Liver (tissue), 3 donors: ENCODE measurements at regions not wholly inside any gene's neighbourhood (a gene's known extent, or its start where the extent isn't known, plus 50 kb on each side); places are given as distances from the start of the nearest gene placed in this dataset.

Experiments
- ATF3 ChIP-seq: IDR thresholded peaks from 2 replicates; pipeline ENCODE4 v1.6.1; 2016; ENCODE audit warnings: antibody characterized with exemption
- EGR1 ChIP-seq, 2 donors: IDR thresholded peaks; 2 replicates each; pipeline ENCODE4 v1.6.1; 2016 to 2018; ENCODE audit warnings: antibody characterized with exemption in 2 of 2, low read depth in 2 of 2
- FOXA1 ChIP-seq: IDR thresholded peaks from 2 replicates; pipeline ENCODE4 v1.6.1; 2016; ENCODE audit warnings: antibody characterized with exemption
- GABPA ChIP-seq, 2 donors: IDR thresholded peaks in 1 of 2; conservative IDR thresholded peaks in 1 of 2; 2 replicates each; pipeline ENCODE4 v1.6.1; 2016; ENCODE audit warnings: antibody characterized with exemption in 2 of 2, mild to moderate bottlenecking in 1 of 2, moderate library complexity in 1 of 2
- MAX ChIP-seq: IDR thresholded peaks from 2 replicates; pipeline ENCODE4 v1.6.1; 2016; ENCODE audit warnings: antibody characterized with exemption
- RAD21 ChIP-seq, 2 donors: IDR thresholded peaks; 2 replicates each; pipeline ENCODE4 v1.6.1; 2016; ENCODE audit warnings: antibody characterized with exemption in 2 of 2, mild to moderate bottlenecking in 2 of 2
- REST ChIP-seq: IDR thresholded peaks from 2 replicates; pipeline ENCODE4 v1.6.1; 2016; ENCODE audit warnings: antibody characterized with exemption, mild to moderate bottlenecking
- SP1 ChIP-seq: IDR thresholded peaks from 2 replicates; pipeline ENCODE4 v1.6.1; 2018; ENCODE audit warnings: antibody characterized with exemption, mild to moderate bottlenecking
- TAF1 ChIP-seq: conservative IDR thresholded peaks from 2 replicates; pipeline ENCODE4 v1.6.1; 2016; ENCODE audit warnings: antibody characterized with exemption, mild to moderate bottlenecking
- YY1 ChIP-seq: IDR thresholded peaks from 2 replicates; pipeline ENCODE4 v1.6.1; 2016; ENCODE audit warnings: antibody characterized with exemption, mild to moderate bottlenecking
- ZBTB33 ChIP-seq: IDR thresholded peaks from 2 replicates; pipeline ENCODE4 v1.6.1; 2016; ENCODE audit warnings: antibody characterized with exemption
- TF ChIP-seq, protein P1 (sequence below): fragments of 150-350 bp; IDR thresholded peaks from 2 replicates; pipeline ENCODE4 v1.5.1; 2017; ENCODE audit warnings: improper control_type of control experiment, low read depth, low read length; ENCODE audit not compliant: missing input control
- donor health status: healthy.
- donor health status: healthy.

DNA sequence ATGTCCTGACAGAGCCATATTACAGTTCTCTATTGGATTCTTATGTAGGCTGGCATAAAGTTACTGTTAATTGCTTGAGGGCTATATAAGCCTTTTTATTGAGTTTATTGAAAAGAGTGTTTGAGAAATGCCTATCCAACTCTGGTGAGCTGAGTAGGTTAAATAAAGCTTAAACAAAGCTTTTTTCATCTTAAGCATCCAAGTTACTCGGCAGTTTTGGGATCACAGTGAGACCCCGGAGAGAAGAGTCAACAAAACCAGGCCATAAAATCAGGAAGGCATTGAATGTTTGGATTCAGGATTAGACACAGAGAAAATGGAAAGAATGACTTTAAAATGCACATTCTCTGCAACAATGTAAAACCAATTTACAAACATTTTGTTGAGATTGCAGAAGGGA lies 588.5 kb downstream of the DACH1 start:
- no peak for TF ChIP-seq RAD21 (IDR thresholded peaks at IDR 0.05)
- no peak for TF ChIP-seq YY1
- TF ChIP-seq, protein P1, sequence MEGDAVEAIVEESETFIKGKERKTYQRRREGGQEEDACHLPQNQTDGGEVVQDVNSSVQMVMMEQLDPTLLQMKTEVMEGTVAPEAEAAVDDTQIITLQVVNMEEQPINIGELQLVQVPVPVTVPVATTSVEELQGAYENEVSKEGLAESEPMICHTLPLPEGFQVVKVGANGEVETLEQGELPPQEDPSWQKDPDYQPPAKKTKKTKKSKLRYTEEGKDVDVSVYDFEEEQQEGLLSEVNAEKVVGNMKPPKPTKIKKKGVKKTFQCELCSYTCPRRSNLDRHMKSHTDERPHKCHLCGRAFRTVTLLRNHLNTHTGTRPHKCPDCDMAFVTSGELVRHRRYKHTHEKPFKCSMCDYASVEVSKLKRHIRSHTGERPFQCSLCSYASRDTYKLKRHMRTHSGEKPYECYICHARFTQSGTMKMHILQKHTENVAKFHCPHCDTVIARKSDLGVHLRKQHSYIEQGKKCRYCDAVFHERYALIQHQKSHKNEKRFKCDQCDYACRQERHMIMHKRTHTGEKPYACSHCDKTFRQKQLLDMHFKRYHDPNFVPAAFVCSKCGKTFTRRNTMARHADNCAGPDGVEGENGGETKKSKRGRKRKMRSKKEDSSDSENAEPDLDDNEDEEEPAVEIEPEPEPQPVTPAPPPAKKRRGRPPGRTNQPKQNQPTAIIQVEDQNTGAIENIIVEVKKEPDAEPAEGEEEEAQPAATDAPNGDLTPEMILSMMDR, result no peak
- no peak for TF ChIP-seq TAF1
- TF ChIP-seq ATF3, result no peak
- TF ChIP-seq MAX, result no peak
- TF ChIP-seq REST, result no peak
- no peak for TF ChIP-seq SP1
- TF ChIP-seq FOXA1, result no peak
- TF ChIP-seq ZBTB33, result no peak
- TF ChIP-seq EGR1 (IDR thresholded peaks at IDR 0.05; ENCODE audit: low read depth in 2 of 2), result no peak
- no peak for TF ChIP-seq GABPA (IDR thresholded peaks at IDR 0.05 in 1 of 2, conservative IDR thresholded peaks at IDR 0.05 in 1 of 2)
